HG03469 (cell line): ENCODE measurements at regions not wholly inside any gene's neighbourhood (a gene's known extent, or its start where the extent isn't known, plus 50 kb on each side); places are given as distances from the start of the nearest gene placed in this dataset.
"Not testable (repeated sequence)": the region's sequence is repeated elsewhere in the genome, so short reads cannot be mapped to it uniquely, and the experiment has no call there.

ENCODE experiments used
- ATAC-seq: cut with Tn5 transposase; IDR thresholded peaks from one replicate; pipeline ENCODE4 v1.9.1; 2021; ENCODE audit warnings: mild to moderate bottlenecking, moderate library complexity, moderate number of reproducible peaks; ENCODE audit not compliant: unreplicated experiment

- no peak for ATAC-seq
These were observed 110.2 kb upstream of the CCN2 start for GRCh38 chr6:132061381-132061780.

DNA sequence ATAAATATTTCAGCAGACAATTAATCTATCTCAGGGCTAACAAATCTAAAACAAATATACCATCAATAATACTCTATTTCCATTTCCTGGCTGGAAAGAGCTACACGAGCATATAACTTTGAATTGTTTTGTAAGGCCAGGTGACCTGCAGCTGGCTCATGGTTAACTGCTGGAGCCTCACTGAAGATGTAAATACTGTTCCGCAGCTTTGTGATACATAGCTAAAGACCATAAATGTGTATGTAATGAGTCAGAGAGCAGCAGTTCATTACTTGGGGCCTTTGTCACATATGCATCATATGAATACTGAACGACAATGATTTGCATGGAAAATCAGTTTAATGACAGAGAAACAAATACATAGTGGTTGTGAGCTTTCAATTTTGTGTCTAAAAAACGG is 109.4 kb upstream of the CCN2 start:
- ATAC-seq: no peak

GRCh38 chr6:132058975-132059374 is 107.8 kb upstream of the CCN2 start:
- ATAC-seq: no peak

- no peak for ATAC-seq
These were observed 103.4 kb upstream of the CCN2 start for GRCh38 chr6:132054525-132054924.

DNA sequence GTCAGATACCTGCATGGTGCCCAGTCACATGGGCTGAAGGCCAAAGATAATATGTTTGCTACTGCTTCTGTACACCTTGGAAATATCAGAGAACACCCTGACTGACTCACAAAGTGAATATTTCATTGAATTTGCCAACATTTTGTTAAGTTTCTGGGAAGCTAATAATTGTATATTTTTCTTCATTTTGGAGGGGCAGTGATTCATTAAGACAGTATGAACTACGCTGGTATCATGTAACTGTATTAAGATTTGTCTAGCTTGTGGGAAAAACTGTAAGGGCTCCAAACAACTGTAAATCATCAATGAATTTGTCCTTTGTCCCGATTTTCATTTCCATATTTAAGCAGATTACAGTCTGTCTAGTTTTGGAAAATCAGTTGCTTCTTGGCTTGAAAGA is 102.3 kb upstream of the CCN2 start:
- no peak for ATAC-seq

DNA sequence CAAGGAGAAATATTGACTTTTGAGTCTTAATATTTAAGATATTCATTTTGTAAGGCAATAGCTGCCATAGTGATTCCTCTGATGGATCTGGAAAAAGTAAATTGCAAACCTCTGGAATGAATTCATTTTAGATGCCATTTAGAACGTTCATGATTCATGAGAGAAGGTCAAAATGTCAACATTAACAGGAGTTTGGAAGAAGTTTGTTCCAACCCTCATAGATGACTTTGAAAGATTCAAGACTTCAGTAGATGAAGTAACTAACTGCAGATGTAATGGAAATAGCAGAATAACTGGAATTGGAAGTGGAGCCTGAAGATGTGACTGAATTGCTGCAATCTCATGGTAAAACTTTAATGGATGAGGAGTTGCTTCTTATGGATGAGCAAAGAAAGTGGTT is 100.9 kb upstream of the CCN2 start:
- ATAC-seq: no peak

DNA sequence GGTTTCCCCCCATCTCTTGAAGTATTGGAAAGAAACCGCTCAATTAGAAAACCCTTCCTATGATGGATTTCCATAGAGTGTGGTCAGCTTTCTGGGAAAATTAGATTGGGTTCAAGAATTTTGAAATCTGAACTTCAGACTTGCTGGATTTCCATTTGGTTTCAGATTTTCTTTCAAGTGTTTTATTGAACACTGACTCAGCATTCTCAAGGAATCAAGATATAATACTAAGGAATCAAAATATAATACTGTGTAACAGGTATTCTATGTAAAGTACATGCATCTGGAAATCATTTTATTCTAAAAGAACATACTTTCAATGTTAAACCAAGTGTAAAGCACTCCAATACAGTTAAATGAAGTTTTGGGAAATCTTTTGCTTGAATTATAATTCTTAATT is 94.7 kb upstream of the CCN2 start:
- ATAC-seq: no peak

GRCh38 chr6:132043148-132043547 is 92.0 kb upstream of the CCN2 start:
- ATAC-seq: no peak

DNA sequence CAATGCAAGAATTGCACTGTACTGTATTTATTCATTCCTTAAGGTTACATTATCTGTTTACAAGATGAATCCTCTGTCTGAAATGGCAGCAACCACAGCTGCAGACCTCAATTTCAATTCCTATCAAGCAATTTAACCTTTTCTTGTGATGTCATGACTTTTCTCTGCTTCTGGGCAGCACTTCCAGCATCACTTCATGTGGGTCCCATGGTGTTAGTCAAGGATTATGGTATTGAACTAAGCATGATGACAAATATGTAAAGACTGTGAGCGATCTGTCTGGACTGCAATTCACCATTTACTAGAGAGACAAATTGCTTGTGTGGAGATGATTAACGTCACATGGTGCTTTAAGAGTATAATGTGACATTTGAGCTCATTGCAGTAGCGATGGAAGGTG is 90.5 kb upstream of the CCN2 start:
- no peak for ATAC-seq

DNA sequence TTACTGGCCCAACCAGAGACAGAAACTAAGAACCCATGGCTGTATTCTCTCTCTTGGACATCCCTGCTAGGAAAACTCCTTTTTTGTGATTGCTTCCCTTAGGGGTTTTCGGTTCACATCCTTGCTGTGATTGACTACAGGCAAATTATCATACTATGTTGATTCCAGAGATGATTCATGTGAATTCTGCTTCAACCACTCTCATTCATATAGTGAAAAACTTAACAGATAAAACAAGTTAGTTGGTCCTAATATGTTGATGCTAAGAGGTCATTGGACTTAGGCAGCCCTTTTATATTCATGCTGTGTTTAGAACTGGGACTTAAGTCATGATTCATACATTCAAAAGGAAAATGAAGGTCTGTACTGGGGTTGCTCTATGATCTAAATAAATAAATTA is 76.9 kb upstream of the CCN2 start:
- ATAC-seq: no peak

DNA sequence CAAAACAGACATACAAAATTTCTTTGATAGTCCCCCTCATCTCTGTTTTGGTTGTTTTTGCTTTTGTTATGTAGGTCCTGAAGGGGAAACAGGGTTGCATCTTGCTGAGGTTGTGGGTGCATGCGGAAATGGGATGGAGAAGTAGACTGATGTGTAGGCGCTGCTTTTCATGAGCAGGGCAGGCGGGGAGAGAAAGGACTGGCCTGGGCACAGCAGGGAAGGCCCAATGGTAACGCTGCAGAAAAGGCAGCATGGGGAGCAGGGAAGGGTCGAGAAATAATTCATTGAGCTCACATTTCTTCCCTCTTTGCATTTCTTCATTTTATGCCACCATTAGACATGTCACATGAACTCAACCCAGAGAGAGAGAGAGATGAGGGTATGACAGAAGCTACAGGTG is 74.3 kb upstream of the CCN2 start:
- ATAC-seq: no peak

GRCh38 chr6:132023490-132023889 is 72.3 kb upstream of the CCN2 start:
- no peak for ATAC-seq

DNA sequence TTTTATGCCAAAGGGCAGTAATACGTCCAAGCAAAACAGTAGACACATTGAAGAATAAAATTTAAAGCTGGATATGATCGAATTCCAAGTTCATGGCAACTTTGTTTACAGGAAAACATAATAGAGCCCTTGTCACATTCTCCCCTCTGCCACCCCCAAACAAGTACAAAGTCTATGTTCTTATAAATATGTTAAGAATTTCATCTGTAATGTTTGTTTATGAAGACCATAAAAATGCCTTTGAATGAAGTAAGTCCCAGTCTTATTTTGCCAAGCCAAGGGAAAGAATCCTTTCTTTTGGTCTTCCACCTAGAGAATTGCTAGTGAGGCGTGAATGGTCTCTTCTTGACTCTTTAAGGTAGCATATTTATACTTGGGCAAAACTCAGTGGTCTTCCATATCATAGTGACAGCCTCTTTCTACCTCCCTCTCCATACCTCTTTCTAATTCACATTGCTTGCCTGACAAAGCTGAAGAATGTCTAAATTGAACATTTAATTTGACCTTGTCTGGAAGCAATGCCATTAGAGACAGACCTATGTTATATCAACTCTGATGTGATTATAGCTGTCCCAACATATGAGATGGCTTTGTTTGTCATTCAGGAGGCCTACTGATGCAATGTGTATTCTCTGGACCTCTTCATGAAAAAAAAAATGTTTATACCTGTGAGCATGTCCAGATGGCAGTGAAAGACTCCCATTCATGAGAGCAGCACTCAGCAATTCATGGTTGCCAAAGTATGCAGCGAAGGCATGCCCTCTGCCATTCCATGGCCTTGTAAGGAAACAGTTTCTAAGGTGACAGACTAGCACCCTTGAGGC is 70.6 kb upstream of the CCN2 start:
- ATAC-seq: no peak

- ATAC-seq: not testable (repeated sequence)
These were observed 69.7 kb upstream of the CCN2 start for GRCh38 chr6:132020918-132021317.

GRCh38 chr6:132020138-132020581 is 69.0 kb upstream of the CCN2 start:
- ATAC-seq: no peak

DNA sequence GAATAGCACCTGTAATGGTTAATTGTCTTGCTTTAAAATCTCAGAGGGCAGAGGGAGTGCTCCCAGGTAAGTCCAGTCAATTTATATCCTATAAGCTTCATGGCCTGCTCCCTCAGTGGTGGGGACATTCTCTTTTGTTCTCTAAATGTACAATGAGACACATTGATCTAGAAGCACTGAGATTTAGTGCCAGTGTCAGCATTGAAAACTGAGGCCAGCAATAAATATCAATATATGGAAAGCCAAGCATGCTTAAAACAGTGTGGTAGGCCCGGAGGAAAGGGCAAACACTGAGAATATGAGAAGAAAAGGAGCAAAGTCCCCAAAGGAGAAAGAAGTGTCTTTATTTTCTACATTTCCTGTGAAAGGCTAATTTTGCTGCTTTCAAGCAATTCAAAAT is 68.4 kb upstream of the CCN2 start:
- no peak for ATAC-seq

DNA sequence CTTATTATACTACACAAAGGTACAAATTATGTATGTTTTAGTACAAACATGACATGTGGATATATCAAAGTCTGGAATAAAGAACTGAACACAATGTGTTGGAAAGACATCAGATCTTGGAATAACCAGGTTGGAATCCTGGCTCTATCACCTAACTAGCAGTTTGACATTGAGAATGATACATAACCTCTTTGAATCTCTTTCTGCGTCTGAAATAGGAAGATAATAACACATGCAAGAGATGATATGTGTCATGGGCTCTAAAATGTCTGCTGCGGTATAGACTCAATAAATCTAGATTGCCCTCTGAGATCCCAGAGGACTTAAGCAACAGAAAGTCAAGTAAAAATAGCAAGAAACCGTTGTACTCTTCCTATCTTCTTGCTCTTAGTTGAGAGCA is 66.8 kb upstream of the CCN2 start:
- no peak for ATAC-seq

- ATAC-seq: no peak
These were observed 65.2 kb upstream of the CCN2 start for GRCh38 chr6:132016396-132016795.

GRCh38 chr6:132011582-132011981 is 60.4 kb upstream of the CCN2 start:
- ATAC-seq: no peak

DNA sequence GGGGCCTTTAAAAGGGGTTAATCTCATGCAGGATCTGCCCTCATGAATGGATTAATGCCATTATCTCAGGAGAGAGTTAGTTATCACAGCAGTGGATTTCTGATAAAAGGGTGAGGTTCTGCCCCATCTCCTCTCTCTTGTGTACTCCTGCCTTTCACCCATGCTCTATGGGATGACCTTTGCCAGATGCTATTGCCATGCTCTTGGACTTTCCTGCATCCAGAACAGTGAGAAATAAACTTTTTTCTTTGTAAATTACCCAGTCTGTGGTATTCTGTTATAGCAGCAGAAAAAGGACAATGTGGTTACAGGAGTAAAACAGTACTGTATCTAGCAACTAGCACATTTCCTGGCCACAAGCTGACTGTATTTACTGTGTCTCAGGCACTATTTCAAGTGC is 58.0 kb upstream of the CCN2 start:
- no peak for ATAC-seq

DNA sequence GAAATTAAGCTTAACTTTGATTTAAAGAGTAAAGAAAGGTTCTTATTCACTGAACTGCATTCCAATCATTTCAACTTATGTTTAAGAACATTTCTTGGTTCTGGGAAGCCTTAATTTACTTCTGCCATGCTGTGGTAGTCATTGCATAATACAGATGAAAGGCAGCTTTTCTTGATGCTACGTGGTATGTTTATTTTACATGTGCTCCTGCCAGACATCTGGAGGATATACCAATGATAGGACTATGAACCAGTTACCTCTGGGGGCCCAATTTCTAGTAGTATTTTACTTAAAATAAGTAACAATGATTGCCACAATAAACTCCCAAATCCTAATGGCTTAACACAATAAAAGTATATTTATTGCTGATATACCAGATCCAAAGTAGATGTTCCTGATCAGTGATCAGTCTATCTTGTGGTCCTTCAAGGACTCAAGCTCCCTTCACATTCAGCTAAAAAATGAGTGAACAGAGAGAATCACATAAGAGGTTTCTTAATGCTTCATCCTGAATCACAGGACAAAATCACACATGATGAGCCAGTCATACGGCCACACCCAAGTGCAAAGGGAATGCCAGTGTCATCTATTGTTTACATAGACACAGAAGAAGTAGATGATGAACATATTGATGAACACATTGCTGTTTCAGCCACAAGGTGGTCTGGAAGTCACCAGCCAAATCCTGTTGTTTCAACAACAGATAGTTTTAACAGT is 56.5 kb upstream of the CCN2 start:
- no peak for ATAC-seq

- no peak for ATAC-seq
These were observed 54.0 kb upstream of the CCN2 start for GRCh38 chr6:132005178-132005577.
